ENCODE measurements at regions not wholly inside any gene's neighbourhood (a gene's known extent, or its start where the extent isn't known, plus 50 kb on each side); places are given as distances from the start of the nearest gene placed in this dataset.

- no peak for DNase-seq (ENCODE audit: low read depth, low spot score)
- in situ Hi-C loops (cut with HindIII; ENCODE audit: low pct_unique_long_range_greater_than_20kb, low sequenced_read_pairs), result no loop called here
Measured at GRCh38 chr10:78915190-78915518, 153.6 kb upstream of the ZMIZ1 start.

GRCh38 chr10:78916227-78916626 is 152.5 kb upstream of the ZMIZ1 start:
- in situ Hi-C loops (cut with HindIII; ENCODE audit: low pct_unique_long_range_greater_than_20kb, low sequenced_read_pairs), result no loop called here
- no peak for DNase-seq (ENCODE audit: low read depth, low spot score)

GRCh38 chr10:78919181-78919966 is 149.4 kb upstream of the ZMIZ1 start:
- no peak for DNase-seq (ENCODE audit: low read depth, low spot score)
- in situ Hi-C loops (cut with HindIII; ENCODE audit: low pct_unique_long_range_greater_than_20kb, low sequenced_read_pairs), result no loop called here

- no peak for DNase-seq (ENCODE audit: low read depth, low spot score)
- in situ Hi-C loops (cut with HindIII; ENCODE audit: low pct_unique_long_range_greater_than_20kb, low sequenced_read_pairs), result no loop called here
Measured at GRCh38 chr10:78920011-78920410, 148.8 kb upstream of the ZMIZ1 start.

GRCh38 chr10:78921895-78922294 is 146.9 kb upstream of the ZMIZ1 start:
- DNase-seq (ENCODE audit: low read depth, low spot score), result no peak

GRCh38 chr10:78923647-78924318 is 145.0 kb upstream of the ZMIZ1 start:
- no peak for DNase-seq (ENCODE audit: low read depth, low spot score)
- in situ Hi-C loops (cut with HindIII; ENCODE audit: low pct_unique_long_range_greater_than_20kb, low sequenced_read_pairs), result no loop called here

More at GRCh38 chr10:78921895-78922294, 146.9 kb upstream of the ZMIZ1 start:
- in situ Hi-C loops (cut with HindIII; ENCODE audit: low pct_unique_long_range_greater_than_20kb, low sequenced_read_pairs), result no loop called here

- in situ Hi-C loops (cut with HindIII; ENCODE audit: low pct_unique_long_range_greater_than_20kb, low sequenced_read_pairs), result no loop called here
- no peak for DNase-seq (ENCODE audit: low read depth, low spot score)
Measured at GRCh38 chr10:78924319-78925003, 144.3 kb upstream of the ZMIZ1 start.

- in situ Hi-C loops (cut with HindIII; ENCODE audit: low pct_unique_long_range_greater_than_20kb, low sequenced_read_pairs), result no loop called here
- no peak for DNase-seq (ENCODE audit: low read depth, low spot score)
Measured at GRCh38 chr10:78925275-78925674, 143.5 kb upstream of the ZMIZ1 start.

- no peak for DNase-seq (ENCODE audit: low read depth, low spot score)
- in situ Hi-C loops (cut with HindIII; ENCODE audit: low pct_unique_long_range_greater_than_20kb, low sequenced_read_pairs), result no loop called here
Measured at GRCh38 chr10:78925800-78926319, 142.9 kb upstream of the ZMIZ1 start.

GRCh38 chr10:78927257-78927995 is 141.3 kb upstream of the ZMIZ1 start:
- no peak for DNase-seq (ENCODE audit: low read depth, low spot score)
- in situ Hi-C loops (cut with HindIII; ENCODE audit: low pct_unique_long_range_greater_than_20kb, low sequenced_read_pairs), result no loop called here

GRCh38 chr10:78928330-78928729 is 140.4 kb upstream of the ZMIZ1 start:
- no peak for DNase-seq (ENCODE audit: low read depth, low spot score)
- in situ Hi-C loops (cut with HindIII; ENCODE audit: low pct_unique_long_range_greater_than_20kb, low sequenced_read_pairs), result no loop called here

GRCh38 chr10:78929541-78929940 is 139.2 kb upstream of the ZMIZ1 start:
- in situ Hi-C loops (cut with HindIII; ENCODE audit: low pct_unique_long_range_greater_than_20kb, low sequenced_read_pairs), result no loop called here
- DNase-seq (ENCODE audit: low read depth, low spot score), result no peak

- in situ Hi-C loops (cut with HindIII; ENCODE audit: low pct_unique_long_range_greater_than_20kb, low sequenced_read_pairs), result no loop called here
- DNase-seq (ENCODE audit: low read depth, low spot score), result no peak
Measured at GRCh38 chr10:78931321-78932053, 137.3 kb upstream of the ZMIZ1 start.

- DNase-seq (ENCODE audit: low read depth, low spot score), result no peak
- in situ Hi-C loops (cut with HindIII; ENCODE audit: low pct_unique_long_range_greater_than_20kb, low sequenced_read_pairs), result no loop called here
Measured at GRCh38 chr10:78932054-78932386, 136.7 kb upstream of the ZMIZ1 start.

GRCh38 chr10:78932861-78933260 is 135.9 kb upstream of the ZMIZ1 start:
- in situ Hi-C loops (cut with HindIII; ENCODE audit: low pct_unique_long_range_greater_than_20kb, low sequenced_read_pairs), result no loop called here
- DNase-seq (ENCODE audit: low read depth, low spot score), result no peak

- no peak for DNase-seq (ENCODE audit: low read depth, low spot score)
- in situ Hi-C loops (cut with HindIII; ENCODE audit: low pct_unique_long_range_greater_than_20kb, low sequenced_read_pairs), result no loop called here
Measured at GRCh38 chr10:78933828-78934531, 134.8 kb upstream of the ZMIZ1 start.

- in situ Hi-C loops (cut with HindIII; ENCODE audit: low pct_unique_long_range_greater_than_20kb, low sequenced_read_pairs), result no loop called here
- DNase-seq (ENCODE audit: low read depth, low spot score), result no peak
Measured at GRCh38 chr10:78934532-78934898, 134.3 kb upstream of the ZMIZ1 start.
